ENCODE measurements at regions not wholly inside any gene's neighbourhood (a gene's known extent, or its start where the extent isn't known, plus 50 kb on each side); places are given as distances from the start of the nearest gene placed in this dataset.

DNA sequence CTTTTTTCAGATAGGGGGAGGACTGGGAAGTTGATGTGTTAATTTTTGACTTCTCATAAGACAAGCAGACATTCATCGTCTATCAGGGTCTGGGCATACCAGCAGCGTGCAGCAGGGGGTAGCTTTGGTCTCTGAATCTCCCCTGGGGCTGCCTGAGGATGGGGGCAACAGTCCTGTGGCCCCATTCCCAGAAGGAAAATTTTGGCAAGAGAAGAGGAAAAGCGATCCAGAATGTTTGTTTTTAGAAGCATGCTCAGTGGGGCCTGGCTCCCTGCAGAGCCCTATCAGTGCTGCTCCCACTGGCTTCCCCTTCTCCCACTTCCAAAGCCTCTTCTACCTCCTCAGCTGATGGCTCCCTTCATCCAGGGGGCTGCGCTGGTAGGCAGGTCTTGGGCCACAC is 194.8 kb upstream of the IL12B start:
- TF ChIP-seq CTCF (IDR thresholded peaks at IDR 0.05) (no peak), POLR2AphosphoS5 (IDR thresholded peaks at IDR 0.05) (no peak), POLR2A (IDR thresholded peaks at IDR 0.05) (no peak)

Data from breast epithelium (tissue), 3 donors.